Gastrocnemius medialis (tissue), 4 donors: ENCODE measurements at regions not wholly inside any gene's neighbourhood (a gene's known extent, or its start where the extent isn't known, plus 50 kb on each side); places are given as distances from the start of the nearest gene placed in this dataset.

ENCODE experiments used
- ATAC-seq, 2 donors: fragments of 150-250 bp; one replicate each; pipeline ENCODE4 v1.9.1; 2016
- DNase-seq, 2 donors: peaks; one replicate each; pipeline ENCODE4 v3.0.0-alpha.2; 2019
- H3K27ac ChIP-seq, 4 donors: fragments of 200-600 bp; sonication (generic); 1 replicate in 1 of 4; 2 replicates in 3 of 4; pipeline ENCODE4 v1.5.1; 2016 to 2018; ENCODE audit warnings: mild to moderate bottlenecking in 2 of 4, moderate library complexity in 1 of 4
- H3K27me3 ChIP-seq, 3 donors: fragments of 200-600 bp; sonication (generic) in 2 of 3; 1 replicate in 1 of 3; 2 replicates in 2 of 3; pipeline versions ENCODE4 v1.5.1 to v1.6.0; 2016 to 2019; ENCODE audit warnings: mild to moderate bottlenecking in 1 of 3, moderate library complexity in 1 of 3
- H3K36me3 ChIP-seq, 2 donors: fragments of 200-600 bp; sonication (generic) in 1 of 2; one replicate each; pipeline ENCODE4 v1.5.1; 2017 to 2018
- H3K4me1 ChIP-seq, 2 donors: fragments of 200-600 bp; sonication (generic) in 1 of 2; one replicate each; pipeline ENCODE4 v1.5.1; 2016 to 2017; ENCODE audit warnings: mild to moderate bottlenecking in 2 of 2
- H3K4me3 ChIP-seq, 4 donors: fragments of 200-600 bp; sonication (generic) in 3 of 4; 1 replicate in 1 of 4; 2 replicates in 3 of 4; pipeline ENCODE4 v1.5.1; 2016 to 2019; ENCODE audit warnings: mild to moderate bottlenecking in 2 of 4
- H3K9me3 ChIP-seq, 3 donors: fragments of 200-600 bp; sonication (generic) in 2 of 3; 1 replicate in 1 of 3; 2 replicates in 2 of 3; pipeline ENCODE4 v1.5.1; 2016 to 2019
- POLR2A ChIP-seq, 2 donors: fragments of 450-650 bp; IDR thresholded peaks; one replicate each; pipeline ENCODE4 v1.6.1; 2017; ENCODE audit warnings: antibody characterized with exemption in 2 of 2, mild to moderate bottlenecking in 2 of 2, moderate library complexity in 2 of 2
- in situ Hi-C, 4 donors: fragments of 200-750 bp; cut with MboI; loops; one replicate each; pipeline versions ENCODE4 v1.15.0 to v1.8.0; 2017; ENCODE audit warnings: low sequenced_read_pairs in 4 of 4
- intact Hi-C: fragments of 100-400 bp; cut with DNase I; formaldehyde crosslinking; loops from one replicate; pipeline ENCODE4 v1.15.1; 2023; ENCODE audit warnings: low total_unique reads
- TF ChIP-seq, protein P1 (sequence below), 5 experiments: fragments of 450-650 bp in 3 of 5; fragments of 200-600 bp in 2 of 5; sonication (generic) in 2 of 5; IDR thresholded peaks in 4 of 5; conservative IDR thresholded peaks in 1 of 5; 1 replicate in 4 of 5; 2 replicates in 1 of 5; pipeline ENCODE4 v1.5.1; 2016 to 2019; ENCODE audit warnings: antibody characterized with exemption in 5 of 5, mild to moderate bottlenecking in 3 of 5, moderate library complexity in 3 of 5

DNA sequence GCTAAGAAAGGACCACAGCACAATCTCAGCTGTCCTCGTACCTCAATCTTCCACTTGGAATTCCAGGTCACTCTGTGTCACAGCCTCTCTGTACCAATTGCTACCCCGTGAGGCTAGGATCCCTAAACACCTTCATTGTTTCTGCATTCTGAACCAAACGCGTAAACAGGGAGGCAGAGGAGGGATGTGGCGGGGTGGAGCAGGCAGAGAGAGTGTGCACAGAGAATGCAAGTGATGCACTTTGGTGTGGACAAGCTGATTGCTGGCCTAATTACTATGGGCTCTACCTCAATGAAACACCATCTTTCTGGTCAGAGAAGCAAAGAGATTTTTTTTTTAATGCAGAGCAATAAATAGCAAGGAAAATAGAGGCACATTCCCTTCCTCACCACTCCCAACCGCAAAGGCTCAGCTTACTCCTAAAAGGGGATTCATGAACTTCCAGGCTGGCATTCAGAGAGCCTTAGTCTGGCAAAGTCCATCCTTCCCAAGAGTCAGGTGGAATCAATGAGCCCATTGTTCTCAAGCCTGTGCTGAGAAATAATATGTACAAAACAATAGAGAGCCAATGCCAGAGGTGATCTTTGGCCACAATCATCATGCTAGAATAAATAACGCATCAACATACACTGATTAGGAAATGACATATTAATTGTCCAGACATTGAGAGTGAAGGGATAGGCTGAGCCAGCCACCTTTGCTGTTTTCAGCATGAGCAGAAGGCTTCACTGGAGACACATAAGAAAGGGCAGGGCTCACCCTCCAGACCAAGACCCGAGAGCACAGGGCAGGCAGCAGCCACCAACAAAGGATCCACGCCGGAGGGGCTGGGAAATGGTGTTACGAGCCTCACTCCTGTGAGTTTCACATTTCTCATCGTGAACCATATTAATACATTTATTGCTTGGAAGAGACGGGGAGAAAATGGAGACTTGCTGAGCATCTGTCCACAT is 278.8 kb downstream of the ENC1 start:
- Histone ChIP-seq H3K27ac (no peak overlapping the region), H3K4me1 (no peaks in the 10 kb centered on the region), H3K36me3 (no peaks in the 10 kb centered on the region), H3K9me3 (no peaks in the 10 kb centered on the region), H3K4me3 (no peak overlapping the region), H3K27me3 (no peaks in the 10 kb centered on the region)
- intact Hi-C loops (no loop called here), in situ Hi-C loops (no loop called here)
- DNase-seq (no peak), ATAC-seq (peak in 1 of 2 donors; percentile 19)
- TF ChIP-seq, protein P1, sequence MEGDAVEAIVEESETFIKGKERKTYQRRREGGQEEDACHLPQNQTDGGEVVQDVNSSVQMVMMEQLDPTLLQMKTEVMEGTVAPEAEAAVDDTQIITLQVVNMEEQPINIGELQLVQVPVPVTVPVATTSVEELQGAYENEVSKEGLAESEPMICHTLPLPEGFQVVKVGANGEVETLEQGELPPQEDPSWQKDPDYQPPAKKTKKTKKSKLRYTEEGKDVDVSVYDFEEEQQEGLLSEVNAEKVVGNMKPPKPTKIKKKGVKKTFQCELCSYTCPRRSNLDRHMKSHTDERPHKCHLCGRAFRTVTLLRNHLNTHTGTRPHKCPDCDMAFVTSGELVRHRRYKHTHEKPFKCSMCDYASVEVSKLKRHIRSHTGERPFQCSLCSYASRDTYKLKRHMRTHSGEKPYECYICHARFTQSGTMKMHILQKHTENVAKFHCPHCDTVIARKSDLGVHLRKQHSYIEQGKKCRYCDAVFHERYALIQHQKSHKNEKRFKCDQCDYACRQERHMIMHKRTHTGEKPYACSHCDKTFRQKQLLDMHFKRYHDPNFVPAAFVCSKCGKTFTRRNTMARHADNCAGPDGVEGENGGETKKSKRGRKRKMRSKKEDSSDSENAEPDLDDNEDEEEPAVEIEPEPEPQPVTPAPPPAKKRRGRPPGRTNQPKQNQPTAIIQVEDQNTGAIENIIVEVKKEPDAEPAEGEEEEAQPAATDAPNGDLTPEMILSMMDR (IDR thresholded peaks at IDR 0.05 in 4 of 5, conservative IDR thresholded peaks at IDR 0.05 in 1 of 5) = no peak
- TF ChIP-seq POLR2A (IDR thresholded peaks at IDR 0.05) = no peak

DNA sequence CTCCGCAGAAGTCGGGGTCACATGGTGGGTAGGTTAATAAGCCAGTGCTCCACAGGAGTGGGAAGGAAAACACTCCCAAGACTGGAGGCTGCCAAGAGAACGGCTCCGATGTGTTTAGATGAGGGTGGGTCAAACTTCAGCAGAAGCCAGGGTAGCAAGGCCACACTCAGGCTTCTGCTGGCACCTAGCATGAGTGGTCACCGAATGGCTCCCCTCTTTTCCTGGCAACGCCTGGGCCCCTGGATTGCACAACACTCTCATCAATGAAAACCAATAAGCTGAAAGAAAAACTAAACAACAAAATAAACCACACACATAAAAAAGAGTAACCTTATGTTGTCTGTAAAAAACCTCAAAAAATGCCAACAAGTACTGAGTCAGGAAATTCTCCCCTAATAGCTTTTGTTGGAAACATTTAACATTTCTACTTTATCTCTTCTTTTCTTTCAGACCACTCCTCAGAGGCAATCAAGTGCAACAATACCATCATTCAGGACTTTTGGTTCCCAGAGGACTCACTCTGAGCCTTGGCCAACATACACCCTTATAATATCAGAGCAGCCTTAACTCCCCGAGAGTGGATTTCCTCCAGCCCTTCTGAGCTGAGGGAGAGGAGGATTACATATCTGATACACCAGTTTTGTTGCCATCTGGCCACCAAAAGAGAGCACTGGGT is 279.9 kb downstream of the ENC1 start:
- TF ChIP-seq, protein P1 (IDR thresholded peaks at IDR 0.05 in 4 of 5, conservative IDR thresholded peaks at IDR 0.05 in 1 of 5) = no peak
- no peak for TF ChIP-seq POLR2A (IDR thresholded peaks at IDR 0.05)
- H3K4me3 ChIP-seq = no peak overlapping the region
- intact Hi-C loops = no loop called here
- H3K27ac ChIP-seq = no peak overlapping the region
- H3K9me3 ChIP-seq = no peaks in the 10 kb centered on the region
- in situ Hi-C loops = no loop called here
- no peaks in the 10 kb centered on the region for H3K4me1 ChIP-seq
- no peaks in the 10 kb centered on the region for H3K27me3 ChIP-seq
- no peak for ATAC-seq
- no peak for DNase-seq
- no peaks in the 10 kb centered on the region for H3K36me3 ChIP-seq

GRCh38 chr5:74357827-74358226 is 282.7 kb downstream of the ENC1 start:
- ATAC-seq = no peak

DNA sequence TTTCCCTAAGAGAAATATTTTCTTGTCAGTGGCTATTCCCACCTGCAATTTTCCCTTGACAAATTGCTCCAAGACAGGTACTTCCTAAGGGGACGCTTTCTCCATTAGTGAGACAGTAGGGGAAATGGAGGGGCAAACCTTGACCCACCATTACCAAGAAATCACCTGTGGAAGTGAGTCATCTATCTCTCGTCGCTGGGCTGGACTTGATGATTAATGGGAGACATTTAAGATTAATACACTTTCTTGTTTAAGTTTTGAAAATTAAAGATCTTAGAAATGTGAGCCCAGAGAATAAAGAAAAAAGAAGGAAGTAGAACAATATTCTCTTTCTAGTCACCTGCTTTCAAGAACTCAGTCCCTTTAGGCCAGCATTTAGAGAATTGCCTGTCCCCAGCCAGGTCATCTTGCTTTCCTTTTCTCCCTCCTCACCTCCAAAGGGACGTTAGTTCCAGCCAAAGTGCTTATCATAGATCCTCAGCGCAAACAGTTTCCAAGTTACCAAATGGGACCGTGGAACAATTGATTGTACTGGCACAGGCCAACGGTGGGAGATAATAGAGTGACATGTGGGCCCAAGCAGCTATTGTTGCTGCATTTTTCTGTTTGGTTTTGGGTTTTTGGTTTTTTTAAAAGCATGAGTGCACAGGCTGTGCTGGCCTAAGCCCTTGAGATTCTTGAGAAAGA is 284.4 kb downstream of the ENC1 start:
- no peak for DNase-seq
- no peaks in the 10 kb centered on the region for H3K27me3 ChIP-seq
- H3K36me3 ChIP-seq = no peaks in the 10 kb centered on the region
- in situ Hi-C loops (no loop called here), intact Hi-C loops (no loop called here)
- no peaks in the 10 kb centered on the region for H3K4me1 ChIP-seq
- no peak overlapping the region for H3K27ac ChIP-seq
- no peak for ATAC-seq
- no peaks in the 10 kb centered on the region for H3K9me3 ChIP-seq
- no peak overlapping the region for H3K4me3 ChIP-seq
- TF ChIP-seq, protein P1 (IDR thresholded peaks at IDR 0.05 in 4 of 5, conservative IDR thresholded peaks at IDR 0.05 in 1 of 5) = no peak
- no peak for TF ChIP-seq POLR2A (IDR thresholded peaks at IDR 0.05)

More at GRCh38 chr5:74357827-74358226, 282.7 kb downstream of the ENC1 start:
- DNase-seq = no peak
- intact Hi-C loops = no loop called here
- in situ Hi-C loops = no loop called here
- Histone ChIP-seq H3K27me3 (no peaks in the 10 kb centered on the region), H3K9me3 (no peaks in the 10 kb centered on the region), H3K36me3 (no peaks in the 10 kb centered on the region), H3K27ac (no peak overlapping the region), H3K4me1 (no peaks in the 10 kb centered on the region), H3K4me3 (no peak overlapping the region)
- no peak for TF ChIP-seq POLR2A (IDR thresholded peaks at IDR 0.05)
- TF ChIP-seq, protein P1 (IDR thresholded peaks at IDR 0.05 in 4 of 5, conservative IDR thresholded peaks at IDR 0.05 in 1 of 5) = no peak
